Parathyroid adenoma (tissue), 2 donors: ENCODE measurements at regions not wholly inside any gene's neighbourhood (a gene's known extent, or its start where the extent isn't known, plus 50 kb on each side); places are given as distances from the start of the nearest gene placed in this dataset.

Experiments used
- H2AFZ ChIP-seq: fragments of 300-600 bp; sonication (generic); one replicate; pipeline ENCODE4 v1.7.0; 2017; ENCODE audit warnings: antibody characterized with exemption, mild to moderate bottlenecking
- H3K27ac ChIP-seq: fragments of 300-600 bp; sonication (generic); one replicate; pipeline ENCODE4 v1.7.0; 2017
- H3K27me3 ChIP-seq: fragments of 300-600 bp; sonication (generic); one replicate; pipeline ENCODE4 v1.7.0; 2017; ENCODE audit warnings: low read length; ENCODE audit not compliant: control insufficient read depth, insufficient read depth
- H3K36me3 ChIP-seq: fragments of 300-600 bp; sonication (generic); one replicate; pipeline ENCODE4 v1.7.0; 2017; ENCODE audit warnings: low read length; ENCODE audit not compliant: control insufficient read depth, insufficient read depth
- H3K4me1 ChIP-seq: fragments of 300-600 bp; sonication (generic); one replicate; pipeline ENCODE4 v1.7.0; 2017; ENCODE audit warnings: control low read depth
- H3K4me2 ChIP-seq: fragments of 300-600 bp; sonication (generic); one replicate; pipeline ENCODE4 v1.7.0; 2017; ENCODE audit warnings: low read length
- H3K4me3 ChIP-seq: fragments of 300-600 bp; sonication (generic); one replicate; pipeline ENCODE4 v1.7.0; 2017; ENCODE audit warnings: low read depth, low read length
- H3K79me2 ChIP-seq: fragments of 300-600 bp; sonication (generic); one replicate; pipeline ENCODE4 v1.7.0; 2017; ENCODE audit warnings: control low read depth
- H3K9ac ChIP-seq: fragments of 300-600 bp; sonication (generic); one replicate; pipeline ENCODE4 v1.7.0; 2017; ENCODE audit warnings: mild to moderate bottlenecking
- H3K9me3 ChIP-seq: fragments of 300-600 bp; sonication (generic); one replicate; pipeline ENCODE4 v1.7.0; 2017; ENCODE audit warnings: low read length; ENCODE audit not compliant: control insufficient read depth
- TF ChIP-seq, protein P1 (sequence below): fragments of 300-600 bp; sonication (generic); IDR thresholded peaks from one replicate; pipeline ENCODE4 v1.7.0; 2017; ENCODE audit warnings: antibody characterized with exemption, mild to moderate bottlenecking
- donor health status: primary hyperparathyroidism.

DNA sequence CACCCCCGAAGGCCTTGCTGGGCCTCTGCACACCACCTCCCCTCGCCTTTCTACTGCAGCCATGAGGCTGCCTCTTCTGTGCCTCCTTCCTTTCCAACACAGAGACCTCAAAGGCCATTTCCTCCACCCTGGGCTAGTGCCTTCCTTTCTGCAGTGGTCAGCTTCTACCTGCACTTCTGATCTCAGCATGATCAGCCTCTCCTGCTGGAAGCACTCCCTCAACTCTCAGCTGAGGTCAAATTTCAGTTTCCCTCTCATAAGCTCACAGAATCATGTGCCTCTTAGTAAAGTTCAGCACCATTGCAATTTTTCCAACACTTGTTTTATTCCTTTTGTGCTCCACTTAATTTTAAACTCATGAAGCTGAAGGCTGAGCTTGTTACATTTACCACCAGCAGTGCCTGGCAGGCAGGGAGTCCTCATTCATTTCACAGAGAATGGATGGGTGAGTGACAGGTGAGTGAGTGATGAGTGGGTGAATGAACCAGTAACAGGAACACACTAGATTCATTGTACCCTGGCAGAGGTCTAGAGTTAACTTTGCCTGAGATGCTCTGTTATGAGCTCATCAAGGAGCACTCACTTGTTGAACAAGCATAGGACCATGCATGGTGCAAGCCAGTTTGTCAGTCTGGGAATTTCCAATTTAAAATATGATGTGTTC lies 124.0 kb upstream of the PRSS58 start:
- no peaks in the 10 kb centered on the region for H3K79me2 ChIP-seq

DNA sequence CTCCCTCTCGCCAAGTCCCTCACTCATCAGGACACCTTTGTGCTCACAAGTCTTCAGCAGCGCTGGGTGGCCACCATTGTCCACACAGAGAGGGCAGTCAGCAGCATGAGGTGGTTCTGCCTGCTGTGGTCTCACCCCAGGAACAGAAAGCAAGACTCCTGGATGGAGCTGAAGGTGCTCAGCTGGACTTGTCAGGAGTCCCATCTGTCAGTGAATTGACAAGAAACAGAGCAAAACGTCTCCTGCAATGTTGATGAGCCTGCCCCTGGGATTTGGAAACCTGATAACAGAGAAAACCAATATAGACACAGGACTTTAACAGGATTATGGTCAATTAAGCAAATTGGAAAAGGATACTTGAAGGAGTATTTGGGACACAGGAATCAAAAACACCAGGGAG lies 122.2 kb upstream of the PRSS58 start:
- Histone ChIP-seq H3K4me2 (no peak overlapping the region), H3K9ac (no peak overlapping the region), H3K27ac (no peak overlapping the region), H3K9me3 (no peaks in the 10 kb centered on the region), H3K36me3 (no peaks in the 10 kb centered on the region), H3K4me3 (no peak overlapping the region), H2AFZ (no peak overlapping the region), H3K79me2 (no peaks in the 10 kb centered on the region), H3K4me1 (peaks cover 18% of the 10 kb centered on the region), H3K27me3 (no peaks in the 10 kb centered on the region)
- TF ChIP-seq, protein P1, sequence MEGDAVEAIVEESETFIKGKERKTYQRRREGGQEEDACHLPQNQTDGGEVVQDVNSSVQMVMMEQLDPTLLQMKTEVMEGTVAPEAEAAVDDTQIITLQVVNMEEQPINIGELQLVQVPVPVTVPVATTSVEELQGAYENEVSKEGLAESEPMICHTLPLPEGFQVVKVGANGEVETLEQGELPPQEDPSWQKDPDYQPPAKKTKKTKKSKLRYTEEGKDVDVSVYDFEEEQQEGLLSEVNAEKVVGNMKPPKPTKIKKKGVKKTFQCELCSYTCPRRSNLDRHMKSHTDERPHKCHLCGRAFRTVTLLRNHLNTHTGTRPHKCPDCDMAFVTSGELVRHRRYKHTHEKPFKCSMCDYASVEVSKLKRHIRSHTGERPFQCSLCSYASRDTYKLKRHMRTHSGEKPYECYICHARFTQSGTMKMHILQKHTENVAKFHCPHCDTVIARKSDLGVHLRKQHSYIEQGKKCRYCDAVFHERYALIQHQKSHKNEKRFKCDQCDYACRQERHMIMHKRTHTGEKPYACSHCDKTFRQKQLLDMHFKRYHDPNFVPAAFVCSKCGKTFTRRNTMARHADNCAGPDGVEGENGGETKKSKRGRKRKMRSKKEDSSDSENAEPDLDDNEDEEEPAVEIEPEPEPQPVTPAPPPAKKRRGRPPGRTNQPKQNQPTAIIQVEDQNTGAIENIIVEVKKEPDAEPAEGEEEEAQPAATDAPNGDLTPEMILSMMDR, result no peak

More for the DNA sequence above, 124.0 kb upstream of the PRSS58 start:
- Histone ChIP-seq H3K36me3 (no peaks in the 10 kb centered on the region), H3K4me1 (peaks cover 14% of the 10 kb centered on the region), H3K4me3 (no peak overlapping the region), H2AFZ (peak overlapping the region; percentile 84), H3K27me3 (no peaks in the 10 kb centered on the region), H3K9ac (no peak overlapping the region), H3K4me2 (no peak overlapping the region), H3K9me3 (no peaks in the 10 kb centered on the region), H3K27ac (peak overlapping the region; percentile 70)
- TF ChIP-seq, protein P1, result no peak

DNA sequence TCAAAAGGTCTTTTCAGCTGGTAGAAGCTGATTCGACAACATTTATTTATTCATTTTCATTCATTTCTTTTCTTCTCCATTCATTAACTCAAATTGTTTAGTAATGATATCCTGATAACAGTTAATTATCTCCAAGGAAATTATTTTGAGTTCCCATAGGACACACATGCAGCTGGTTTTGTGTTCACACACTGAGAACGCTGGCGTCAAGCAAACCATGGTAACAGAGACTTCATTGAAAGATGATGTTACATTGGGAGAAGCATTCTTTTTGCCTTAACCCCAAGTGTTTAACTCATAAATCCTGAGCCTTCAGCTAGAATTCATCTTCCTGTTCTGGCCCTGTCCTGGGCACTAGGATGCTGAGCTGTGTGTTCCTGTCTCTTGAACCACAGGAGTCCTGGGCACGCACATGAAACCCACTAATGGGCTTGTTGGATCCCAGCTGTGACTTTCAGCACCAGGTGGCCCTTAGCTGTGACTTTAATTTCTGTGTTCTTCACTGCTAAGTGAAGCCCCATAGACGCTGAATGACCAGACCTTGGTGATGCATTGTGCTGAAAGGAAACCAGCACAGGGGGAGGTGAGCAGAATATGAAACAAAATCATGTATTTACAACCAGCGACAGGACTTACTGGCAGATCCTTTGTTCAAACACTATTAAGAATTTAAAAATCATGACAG lies 121.5 kb upstream of the PRSS58 start:
- H3K27me3 ChIP-seq, result no peaks in the 10 kb centered on the region
- TF ChIP-seq, protein P1, result no peak
- no peaks in the 10 kb centered on the region for H3K79me2 ChIP-seq

DNA sequence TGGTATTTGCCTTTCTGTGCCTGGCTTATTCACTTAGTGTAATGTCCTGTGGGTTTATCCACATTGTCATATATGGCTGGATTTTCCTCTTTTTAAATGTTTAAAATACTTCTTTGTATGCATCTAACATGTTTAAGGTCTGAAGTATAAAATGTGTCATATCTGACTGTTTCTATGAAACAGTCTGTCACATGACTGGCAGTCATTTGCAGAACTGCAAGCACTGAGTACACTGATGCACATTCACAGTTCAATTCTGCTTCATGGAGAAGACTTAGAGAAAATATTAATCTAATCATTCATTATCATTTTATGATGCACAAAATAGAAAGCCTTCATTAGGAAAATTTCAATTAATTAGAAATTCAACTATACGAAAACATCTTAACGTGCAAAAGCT lies 119.7 kb upstream of the PRSS58 start:
- Histone ChIP-seq H2AFZ (no peak overlapping the region), H3K27ac (no peak overlapping the region)

More for the DNA sequence above, 121.5 kb upstream of the PRSS58 start:
- no peaks in the 10 kb centered on the region for H3K9me3 ChIP-seq
- no peak overlapping the region for H2AFZ ChIP-seq
- H3K27ac ChIP-seq, result no peak overlapping the region
- no peak overlapping the region for H3K4me2 ChIP-seq
- no peaks in the 10 kb centered on the region for H3K36me3 ChIP-seq
- H3K4me1 ChIP-seq, result peaks cover 18% of the 10 kb centered on the region
- no peak overlapping the region for H3K4me3 ChIP-seq
- H3K9ac ChIP-seq, result no peak overlapping the region

More for the DNA sequence above, 119.7 kb upstream of the PRSS58 start:
- peaks cover 31% of the 10 kb centered on the region for H3K4me1 ChIP-seq
- TF ChIP-seq, protein P1, result no peak
- no peak overlapping the region for H3K9ac ChIP-seq
- H3K9me3 ChIP-seq, result no peaks in the 10 kb centered on the region
- no peak overlapping the region for H3K4me3 ChIP-seq
- H3K36me3 ChIP-seq, result no peaks in the 10 kb centered on the region
- no peak overlapping the region for H3K4me2 ChIP-seq
- no peaks in the 10 kb centered on the region for H3K27me3 ChIP-seq
- H3K79me2 ChIP-seq, result no peaks in the 10 kb centered on the region
